ENCODE measurements at regions not wholly inside any gene's neighbourhood (a gene's known extent, or its start where the extent isn't known, plus 50 kb on each side); places are given as distances from the start of the nearest gene placed in this dataset.

- TF ChIP-seq CTCF (conservative IDR thresholded peaks at IDR 0.05 in 1 of 2, IDR thresholded peaks at IDR 0.05 in 1 of 2; ENCODE audit: low read depth in 1 of 2, low read length in 2 of 2) (no peak), EZH2 (IDR thresholded peaks at IDR 0.05; ENCODE audit: low read length, missing control alignments) (no peak)
Measured at GRCh38 chrX:138349351-138349750, 362.2 kb downstream of the FGF13 start.

Data from fibroblast of lung (primary cell).